HEK293 (cell line): ENCODE measurements at regions not wholly inside any gene's neighbourhood (a gene's known extent, or its start where the extent isn't known, plus 50 kb on each side); places are given as distances from the start of the nearest gene placed in this dataset.

Experiments used
- ATF2 ChIP-seq: fragments of 450-650 bp; formaldehyde crosslinking; IDR thresholded peaks from 2 replicates; pipeline ENCODE4 v1.5.1; 2016; ENCODE audit warnings: missing biosample characterization, missing genetic modification characterization, low read depth
- CTCF ChIP-seq: fragments of 450-650 bp; formaldehyde crosslinking; IDR thresholded peaks from 2 replicates; pipeline ENCODE4 v1.5.1; 2016; ENCODE audit warnings: missing biosample characterization, missing genetic modification characterization
- KLF16 ChIP-seq: fragments of 450-650 bp; formaldehyde crosslinking; IDR thresholded peaks from 2 replicates; pipeline ENCODE4 v1.5.1; 2017; ENCODE audit warnings: missing biosample characterization, missing genetic modification characterization
- KLF9 ChIP-seq: fragments of 450-650 bp; formaldehyde crosslinking; IDR thresholded peaks from 2 replicates; pipeline ENCODE4 v1.5.1; 2016; ENCODE audit warnings: missing biosample characterization, missing genetic modification characterization, low read depth
- PATZ1 ChIP-seq: fragments of 450-650 bp; formaldehyde crosslinking; IDR thresholded peaks from 2 replicates; pipeline ENCODE4 v1.5.1; 2016; ENCODE audit warnings: missing biosample characterization, missing genetic modification characterization
- YY1 ChIP-seq: fragments of 450-650 bp; formaldehyde crosslinking; IDR thresholded peaks from 2 replicates; pipeline ENCODE4 v1.5.1; 2018; ENCODE audit warnings: missing biosample characterization, missing genetic modification characterization
- ZNF114 ChIP-seq: fragments of 450-650 bp; formaldehyde crosslinking; IDR thresholded peaks from 2 replicates; pipeline ENCODE4 v1.5.0; 2017; ENCODE audit warnings: missing biosample characterization, missing genetic modification characterization
- ZNF394 ChIP-seq: fragments of 450-650 bp; formaldehyde crosslinking; IDR thresholded peaks from 2 replicates; pipeline ENCODE4 v1.5.1; 2016; ENCODE audit warnings: missing biosample characterization, missing genetic modification characterization, mild to moderate bottlenecking, moderate library complexity, borderline replicate concordance
- ZNF610 ChIP-seq: fragments of 450-650 bp; formaldehyde crosslinking; IDR thresholded peaks from 2 replicates; pipeline ENCODE4 v1.5.1; 2016; ENCODE audit warnings: missing biosample characterization, missing genetic modification characterization, borderline replicate concordance

- no peak for TF ChIP-seq ZNF610 (tag by site-specific recombination)
- no peak for TF ChIP-seq YY1 (tag by site-specific recombination)
- no peak for TF ChIP-seq KLF16 (tag by site-specific recombination)
- no peak for TF ChIP-seq ZNF114 (tag by site-specific recombination)
- no peak for TF ChIP-seq CTCF (tag by site-specific recombination)
- TF ChIP-seq PATZ1 (tag by site-specific recombination): no peak
- TF ChIP-seq ZNF394: no peak
- TF ChIP-seq ATF2 (tag by site-specific recombination): no peak
- TF ChIP-seq KLF9: no peak
These were observed 68.2 kb upstream of the THBS1 start for GRCh38 chr15:39512643-39513042.
